Type B pancreatic cell (in vitro differentiated cells): ENCODE measurements at regions not wholly inside any gene's neighbourhood (a gene's known extent, or its start where the extent isn't known, plus 50 kb on each side); places are given as distances from the start of the nearest gene placed in this dataset.
A peak's percentile ranks its signal among the peaks of the same experiment; 100 is the strongest.

ENCODE experiments used
- DNase-seq: peaks from one replicate; pipeline ENCODE4 v3.0.0; 2021; ENCODE audit warnings: mixed read lengths; ENCODE audit not compliant: unreplicated experiment; ENCODE audit errors: extremely low spot score
- H3K27ac Mint-ChIP-seq: 2 replicates; pipeline ENCODE4 v1.8.0; 2021; ENCODE audit warnings: mild to moderate bottlenecking, mixed read lengths
- H3K27me3 Mint-ChIP-seq: 2 replicates; pipeline ENCODE4 v1.8.0; 2021; ENCODE audit warnings: mixed read lengths
- H3K36me3 Mint-ChIP-seq: 2 replicates; pipeline ENCODE4 v1.8.0; 2021; ENCODE audit warnings: mixed read lengths
- H3K4me1 Mint-ChIP-seq: one replicate; pipeline ENCODE4 v1.8.0; 2021; ENCODE audit warnings: mixed read lengths; ENCODE audit not compliant: unreplicated experiment
- H3K4me3 Mint-ChIP-seq: 2 replicates; pipeline ENCODE4 v1.8.0; 2021; ENCODE audit warnings: mild to moderate bottlenecking, mixed read lengths
- H3K9me3 Mint-ChIP-seq: 2 replicates; pipeline ENCODE4 v1.8.0; 2021; ENCODE audit warnings: mixed read lengths
- TF ChIP-seq, protein P1 (sequence below): fragments of 200-600 bp; sonication (generic); conservative IDR thresholded peaks from 2 replicates; pipeline ENCODE4 v1.5.0; 2021; ENCODE audit warnings: antibody characterized with exemption, mild to moderate bottlenecking

- Mint-ChIP-seq H3K27ac (no peak overlapping the region), H3K27me3 (peaks cover 21% of the 10 kb centered on the region), H3K4me3 (no peak overlapping the region), H3K36me3 (no peaks in the 10 kb centered on the region), H3K4me1 (no peaks in the 10 kb centered on the region), H3K9me3 (no peaks in the 10 kb centered on the region)
- no peak for DNase-seq
- TF ChIP-seq, protein P1, sequence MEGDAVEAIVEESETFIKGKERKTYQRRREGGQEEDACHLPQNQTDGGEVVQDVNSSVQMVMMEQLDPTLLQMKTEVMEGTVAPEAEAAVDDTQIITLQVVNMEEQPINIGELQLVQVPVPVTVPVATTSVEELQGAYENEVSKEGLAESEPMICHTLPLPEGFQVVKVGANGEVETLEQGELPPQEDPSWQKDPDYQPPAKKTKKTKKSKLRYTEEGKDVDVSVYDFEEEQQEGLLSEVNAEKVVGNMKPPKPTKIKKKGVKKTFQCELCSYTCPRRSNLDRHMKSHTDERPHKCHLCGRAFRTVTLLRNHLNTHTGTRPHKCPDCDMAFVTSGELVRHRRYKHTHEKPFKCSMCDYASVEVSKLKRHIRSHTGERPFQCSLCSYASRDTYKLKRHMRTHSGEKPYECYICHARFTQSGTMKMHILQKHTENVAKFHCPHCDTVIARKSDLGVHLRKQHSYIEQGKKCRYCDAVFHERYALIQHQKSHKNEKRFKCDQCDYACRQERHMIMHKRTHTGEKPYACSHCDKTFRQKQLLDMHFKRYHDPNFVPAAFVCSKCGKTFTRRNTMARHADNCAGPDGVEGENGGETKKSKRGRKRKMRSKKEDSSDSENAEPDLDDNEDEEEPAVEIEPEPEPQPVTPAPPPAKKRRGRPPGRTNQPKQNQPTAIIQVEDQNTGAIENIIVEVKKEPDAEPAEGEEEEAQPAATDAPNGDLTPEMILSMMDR = no peak
Measured at GRCh38 chr18:77705301-77705700, 455.7 kb downstream of the GALR1 start.

GRCh38 chr18:77708826-77709506 is 459.3 kb downstream of the GALR1 start:
- Mint-ChIP-seq H3K27ac (no peak overlapping the region), H3K9me3 (no peaks in the 10 kb centered on the region), H3K4me1 (no peaks in the 10 kb centered on the region), H3K36me3 (no peaks in the 10 kb centered on the region), H3K27me3 (peaks cover 8% of the 10 kb centered on the region), H3K4me3 (no peak overlapping the region)
- TF ChIP-seq, protein P1 = no peak
- no peak for DNase-seq

- Mint-ChIP-seq H3K27me3 (peaks cover 5% of the 10 kb centered on the region), H3K4me3 (no peak overlapping the region)
Measured at GRCh38 chr18:77711096-77711495, 461.4 kb downstream of the GALR1 start.

DNA sequence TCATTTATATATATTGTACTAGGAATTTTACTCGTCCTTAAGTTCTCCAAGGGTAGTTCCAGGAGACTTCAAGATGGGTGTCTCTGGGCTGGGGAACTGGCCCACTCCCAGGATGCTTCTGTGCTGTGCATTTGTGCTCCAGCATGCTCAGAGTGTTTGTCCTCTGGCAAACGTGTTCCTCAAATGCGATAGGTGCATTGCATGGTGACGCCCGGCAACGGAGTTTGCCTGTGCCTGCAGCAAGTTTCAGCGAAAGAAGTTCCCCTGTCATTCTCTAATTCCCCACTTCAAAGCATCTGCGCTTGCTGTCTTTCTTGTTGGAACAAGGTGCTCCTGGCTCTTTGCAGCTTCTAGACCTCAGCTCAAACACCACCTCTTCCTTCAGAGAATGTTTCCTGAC is 465.1 kb downstream of the GALR1 start:
- TF ChIP-seq, protein P1 = no peak
- Mint-ChIP-seq H3K4me1 (no peaks in the 10 kb centered on the region), H3K27me3 (peaks cover 14% of the 10 kb centered on the region), H3K9me3 (no peaks in the 10 kb centered on the region), H3K36me3 (no peaks in the 10 kb centered on the region), H3K4me3 (no peak overlapping the region), H3K27ac (no peak overlapping the region)
- no peak for DNase-seq

More at GRCh38 chr18:77711096-77711495, 461.4 kb downstream of the GALR1 start:
- no peaks in the 10 kb centered on the region for H3K36me3 Mint-ChIP-seq
- no peak for DNase-seq
- TF ChIP-seq, protein P1 = peak; percentile 72
- H3K9me3 Mint-ChIP-seq = no peaks in the 10 kb centered on the region
- H3K27ac Mint-ChIP-seq = no peak overlapping the region
- no peaks in the 10 kb centered on the region for H3K4me1 Mint-ChIP-seq

DNA sequence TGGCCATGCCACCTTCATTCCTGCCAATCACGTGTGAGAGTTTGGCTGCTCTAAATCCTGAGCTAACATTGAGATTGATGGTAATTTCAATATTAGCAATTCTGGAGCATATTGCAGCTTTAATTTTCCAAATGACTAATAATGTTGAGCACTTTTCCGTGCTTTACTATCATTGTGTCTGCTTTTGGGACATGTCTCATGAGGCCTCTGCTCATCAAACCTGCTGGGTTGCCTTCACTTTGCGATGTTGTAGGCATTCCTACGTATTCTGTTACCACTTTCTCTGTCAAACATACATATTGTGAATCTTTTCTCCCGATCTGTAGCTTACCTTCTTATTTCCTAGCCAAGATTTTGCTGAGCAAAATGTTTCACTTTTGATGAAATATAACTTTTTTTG is 466.6 kb downstream of the GALR1 start:
- Mint-ChIP-seq H3K27ac (no peak overlapping the region), H3K4me1 (no peaks in the 10 kb centered on the region), H3K9me3 (no peaks in the 10 kb centered on the region), H3K27me3 (peaks cover 12% of the 10 kb centered on the region), H3K36me3 (no peaks in the 10 kb centered on the region), H3K4me3 (no peak overlapping the region)
- TF ChIP-seq, protein P1 = no peak
- no peak for DNase-seq
